ENCODE measurements at regions not wholly inside any gene's neighbourhood (a gene's known extent, or its start where the extent isn't known, plus 50 kb on each side); places are given as distances from the start of the nearest gene placed in this dataset.

- no peak overlapping the region for H2AFZ ChIP-seq (ENCODE audit: low read length)
- H3K9me3 ChIP-seq (ENCODE audit: low read length): no peaks in the 10 kb centered on the region
- no peaks in the 10 kb centered on the region for H3K36me3 ChIP-seq (ENCODE audit: insufficient read depth, low read length)
- no peak for DNase-seq (ENCODE audit: low spot score)
- H3K79me2 ChIP-seq (ENCODE audit: insufficient read depth, low read depth, low read length): no peaks in the 10 kb centered on the region
- H3K9me2 ChIP-seq (ENCODE audit: insufficient read depth, low read length): no peaks in the 10 kb centered on the region
- no peak overlapping the region for H3K4me2 ChIP-seq (ENCODE audit: low read length)
- H3K4me3 ChIP-seq (ENCODE audit: low read depth, low read length, poor library complexity, severe bottlenecking): no peak overlapping the region
- H3K4me1 ChIP-seq (ENCODE audit: insufficient read depth, low read length, poor library complexity, severe bottlenecking): no peaks in the 10 kb centered on the region
- intact Hi-C loops (cut with micrococcal nuclease; ENCODE audit: unreplicated experiment): no loop called here
- TF ChIP-seq CTCF (conservative IDR thresholded peaks at IDR 0.05; ENCODE audit: low read length) (no peak), EZH2phosphoT487 (IDR thresholded peaks at IDR 0.05; ENCODE audit: borderline replicate concordance, low read depth, low read length) (no peak)
- no peaks in the 10 kb centered on the region for H4K20me1 ChIP-seq (ENCODE audit: insufficient read depth, low read length)
- H3K27ac ChIP-seq (ENCODE audit: low read depth, low read length, poor library complexity, severe bottlenecking): no peak overlapping the region
- ChIA-PET CTCF (ENCODE audit: unreplicated experiment) (no interaction called here), POLR2A (no interaction called here)
- no TSS peak for BruUV-seq (replicated peaks)
Observed at GRCh38 chr9:92196909-92197308, 81.7 kb upstream of the SPTLC1 start.

GRCh38 chr9:92196400-92196799 lies 81.2 kb upstream of the SPTLC1 start:
- Histone ChIP-seq H3K36me3 (ENCODE audit: insufficient read depth, low read length) (no peaks in the 10 kb centered on the region), H3K79me2 (ENCODE audit: insufficient read depth, low read depth, low read length) (no peaks in the 10 kb centered on the region), H3K4me2 (ENCODE audit: low read length) (no peak overlapping the region), H2AFZ (ENCODE audit: low read length) (no peak overlapping the region), H4K20me1 (ENCODE audit: insufficient read depth, low read length) (no peaks in the 10 kb centered on the region), H3K9me3 (ENCODE audit: low read length) (no peaks in the 10 kb centered on the region), H3K4me1 (ENCODE audit: insufficient read depth, low read length, poor library complexity, severe bottlenecking) (no peaks in the 10 kb centered on the region), H3K9me2 (ENCODE audit: insufficient read depth, low read length) (no peaks in the 10 kb centered on the region), H3K4me3 (ENCODE audit: low read depth, low read length, poor library complexity, severe bottlenecking) (no peak overlapping the region), H3K27ac (ENCODE audit: low read depth, low read length, poor library complexity, severe bottlenecking) (no peak overlapping the region)
- intact Hi-C loops (cut with micrococcal nuclease; ENCODE audit: unreplicated experiment): no loop called here
- no peak for DNase-seq (ENCODE audit: low spot score)
- no peak for TF ChIP-seq CTCF (conservative IDR thresholded peaks at IDR 0.05; ENCODE audit: low read length)
- TF ChIP-seq EZH2phosphoT487 (IDR thresholded peaks at IDR 0.05; ENCODE audit: borderline replicate concordance, low read depth, low read length): no peak
- ChIA-PET POLR2A (no interaction called here), CTCF (ENCODE audit: unreplicated experiment) (no interaction called here)
- no TSS peak for BruUV-seq (replicated peaks)

GRCh38 chr9:92191801-92192200 lies 76.6 kb upstream of the SPTLC1 start:
- TF ChIP-seq EZH2phosphoT487 (IDR thresholded peaks at IDR 0.05; ENCODE audit: borderline replicate concordance, low read depth, low read length) (no peak), CTCF (conservative IDR thresholded peaks at IDR 0.05; ENCODE audit: low read length) (no peak)
- Histone ChIP-seq H2AFZ (ENCODE audit: low read length) (no peak overlapping the region), H3K9me2 (ENCODE audit: insufficient read depth, low read length) (no peaks in the 10 kb centered on the region), H3K27ac (ENCODE audit: low read depth, low read length, poor library complexity, severe bottlenecking) (no peak overlapping the region), H4K20me1 (ENCODE audit: insufficient read depth, low read length) (no peaks in the 10 kb centered on the region), H3K79me2 (ENCODE audit: insufficient read depth, low read depth, low read length) (no peaks in the 10 kb centered on the region), H3K36me3 (ENCODE audit: insufficient read depth, low read length) (no peaks in the 10 kb centered on the region), H3K4me1 (ENCODE audit: insufficient read depth, low read length, poor library complexity, severe bottlenecking) (no peaks in the 10 kb centered on the region), H3K9me3 (ENCODE audit: low read length) (no peaks in the 10 kb centered on the region), H3K4me2 (ENCODE audit: low read length) (no peak overlapping the region), H3K4me3 (ENCODE audit: low read depth, low read length, poor library complexity, severe bottlenecking) (no peak overlapping the region)
- DNase-seq (ENCODE audit: low spot score): no peak
- intact Hi-C loops (cut with micrococcal nuclease; ENCODE audit: unreplicated experiment): no loop called here
- CTCF ChIA-PET (ENCODE audit: unreplicated experiment): no interaction called here
- no TSS peak for BruUV-seq (replicated peaks)
- POLR2A ChIA-PET: no interaction called here

Data from OCI-LY7 (cell line).